Nephron (organoid): ENCODE measurements at regions not wholly inside any gene's neighbourhood (a gene's known extent, or its start where the extent isn't known, plus 50 kb on each side); places are given as distances from the start of the nearest gene placed in this dataset.

ENCODE experiments used
- H3K27ac Mint-ChIP-seq, 3 experiments: 2 replicates each; pipeline ENCODE4 v1.8.0; 2020; ENCODE audit warnings: mixed read lengths in 3 of 3, mild to moderate bottlenecking in 2 of 3, moderate library complexity in 1 of 3
- H3K27me3 Mint-ChIP-seq: 2 replicates; pipeline ENCODE4 v1.8.0; 2021; ENCODE audit warnings: low read depth, mild to moderate bottlenecking, moderate library complexity, mixed read lengths
- H3K36me3 Mint-ChIP-seq: 2 replicates; pipeline ENCODE4 v1.8.0; 2020; ENCODE audit warnings: low read depth, mixed read lengths
- H3K4me1 Mint-ChIP-seq: 2 replicates; pipeline ENCODE4 v1.8.0; 2020; ENCODE audit warnings: mixed read lengths
- H3K4me3 Mint-ChIP-seq, 3 experiments: 2 replicates each; pipeline ENCODE4 v1.8.0; 2020; ENCODE audit warnings: mild to moderate bottlenecking in 3 of 3, mixed read lengths in 3 of 3, moderate library complexity in 2 of 3
- H3K9me3 Mint-ChIP-seq: 2 replicates; pipeline ENCODE4 v1.8.0; 2020; ENCODE audit warnings: mixed read lengths
- TF ChIP-seq, protein P1 (sequence below), 3 experiments: fragments of 200-600 bp; sonication (generic); IDR thresholded peaks; one replicate each; pipeline ENCODE4 v1.5.0; 2021; ENCODE audit warnings: antibody characterized with exemption in 3 of 3; ENCODE audit not compliant: unreplicated experiment in 3 of 3

GRCh38 chr6:44500074-44500473 lies 112.6 kb downstream of the CDC5L start:
- Mint-ChIP-seq H3K27me3 (peaks cover 83% of the 10 kb centered on the region), H3K36me3 (no peaks in the 10 kb centered on the region), H3K4me3 (no peak overlapping the region), H3K4me1 (peaks cover 10% of the 10 kb centered on the region), H3K9me3 (peaks cover 15% of the 10 kb centered on the region), H3K27ac (no peak overlapping the region)
- TF ChIP-seq, protein P1, sequence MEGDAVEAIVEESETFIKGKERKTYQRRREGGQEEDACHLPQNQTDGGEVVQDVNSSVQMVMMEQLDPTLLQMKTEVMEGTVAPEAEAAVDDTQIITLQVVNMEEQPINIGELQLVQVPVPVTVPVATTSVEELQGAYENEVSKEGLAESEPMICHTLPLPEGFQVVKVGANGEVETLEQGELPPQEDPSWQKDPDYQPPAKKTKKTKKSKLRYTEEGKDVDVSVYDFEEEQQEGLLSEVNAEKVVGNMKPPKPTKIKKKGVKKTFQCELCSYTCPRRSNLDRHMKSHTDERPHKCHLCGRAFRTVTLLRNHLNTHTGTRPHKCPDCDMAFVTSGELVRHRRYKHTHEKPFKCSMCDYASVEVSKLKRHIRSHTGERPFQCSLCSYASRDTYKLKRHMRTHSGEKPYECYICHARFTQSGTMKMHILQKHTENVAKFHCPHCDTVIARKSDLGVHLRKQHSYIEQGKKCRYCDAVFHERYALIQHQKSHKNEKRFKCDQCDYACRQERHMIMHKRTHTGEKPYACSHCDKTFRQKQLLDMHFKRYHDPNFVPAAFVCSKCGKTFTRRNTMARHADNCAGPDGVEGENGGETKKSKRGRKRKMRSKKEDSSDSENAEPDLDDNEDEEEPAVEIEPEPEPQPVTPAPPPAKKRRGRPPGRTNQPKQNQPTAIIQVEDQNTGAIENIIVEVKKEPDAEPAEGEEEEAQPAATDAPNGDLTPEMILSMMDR (IDR thresholded peaks at IDR 0.05; ENCODE audit: unreplicated experiment in 3 of 3), result no peak

DNA sequence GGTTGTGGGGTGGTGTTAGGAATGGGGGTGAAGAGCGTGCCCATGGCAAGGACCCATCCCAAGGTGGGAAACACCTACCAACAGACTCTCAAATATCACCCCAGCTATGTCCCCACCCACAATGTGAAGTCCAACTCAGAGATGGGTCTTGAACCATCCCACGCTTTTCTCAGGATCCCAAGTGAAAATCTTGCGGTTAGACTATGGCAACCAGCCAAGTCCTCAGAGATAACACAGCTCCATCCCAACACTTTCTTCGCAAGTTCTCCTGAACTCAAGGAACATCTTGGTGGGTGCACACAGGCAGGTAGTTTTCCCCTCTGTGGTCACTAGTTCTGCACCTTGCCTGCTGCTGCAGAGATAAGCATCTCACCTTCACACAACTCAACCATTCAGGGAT lies 116.0 kb downstream of the CDC5L start:
- Mint-ChIP-seq H3K36me3 (no peaks in the 10 kb centered on the region), H3K9me3 (peaks cover 15% of the 10 kb centered on the region), H3K27me3 (peaks cover 67% of the 10 kb centered on the region), H3K27ac (no peak overlapping the region), H3K4me3 (no peak overlapping the region), H3K4me1 (peaks cover 10% of the 10 kb centered on the region)
- TF ChIP-seq, protein P1 (IDR thresholded peaks at IDR 0.05; ENCODE audit: unreplicated experiment in 3 of 3), result no peak

DNA sequence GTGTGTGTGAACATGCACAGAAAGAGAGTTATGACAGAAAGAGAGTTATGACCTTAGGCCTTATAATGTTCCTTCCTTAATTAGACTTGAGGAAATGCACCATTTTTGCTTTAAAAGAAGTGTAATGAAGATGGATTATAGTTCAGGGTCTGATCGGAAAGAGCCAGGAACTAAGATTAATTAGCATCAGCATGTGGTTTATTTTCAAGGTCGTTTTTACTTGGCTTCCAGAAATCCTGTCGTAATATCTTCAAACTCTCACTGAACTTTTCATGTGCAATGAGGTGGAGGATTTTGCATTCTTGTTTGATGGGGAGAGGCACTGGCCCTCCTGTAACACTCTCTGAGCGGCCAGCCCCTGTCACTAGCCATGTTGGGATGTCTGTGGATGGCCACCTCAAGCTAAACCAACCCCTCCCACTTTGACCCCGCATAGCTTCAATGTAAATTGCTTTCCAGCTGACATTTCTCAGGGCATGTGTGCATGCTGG lies 116.8 kb downstream of the CDC5L start:
- Mint-ChIP-seq H3K27me3 (peaks cover 71% of the 10 kb centered on the region), H3K4me1 (peaks cover 10% of the 10 kb centered on the region), H3K27ac (peak overlapping the region in 1 of 3 experiments; percentile 41), H3K9me3 (peaks cover 17% of the 10 kb centered on the region), H3K4me3 (no peak overlapping the region), H3K36me3 (no peaks in the 10 kb centered on the region)
- TF ChIP-seq, protein P1 (IDR thresholded peaks at IDR 0.05; ENCODE audit: unreplicated experiment in 3 of 3), result no peak

DNA sequence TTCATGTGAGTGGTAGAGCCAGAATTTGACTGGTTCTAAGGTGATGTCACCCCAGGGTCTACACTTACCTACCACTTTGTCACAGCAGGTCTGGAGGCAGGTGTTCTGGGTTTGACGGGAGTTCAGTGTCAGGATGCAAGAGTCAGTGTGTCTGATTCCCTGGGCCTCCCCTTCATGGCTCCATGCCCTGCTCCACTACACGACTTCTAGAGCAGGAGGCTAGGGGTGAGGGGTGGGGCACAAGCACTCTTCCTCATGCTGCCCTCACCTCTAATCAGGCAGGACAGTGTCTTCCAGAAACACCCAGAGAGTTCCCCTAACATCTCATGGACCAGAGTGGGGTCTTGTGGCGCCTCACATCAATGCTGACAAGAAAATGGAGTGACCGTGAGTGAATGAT lies 118.2 kb downstream of the CDC5L start:
- Mint-ChIP-seq H3K9me3 (peaks cover 17% of the 10 kb centered on the region), H3K36me3 (no peaks in the 10 kb centered on the region), H3K4me1 (peaks cover 10% of the 10 kb centered on the region), H3K4me3 (no peak overlapping the region), H3K27me3 (peaks cover 71% of the 10 kb centered on the region), H3K27ac (no peak overlapping the region)
- TF ChIP-seq, protein P1 (IDR thresholded peaks at IDR 0.05; ENCODE audit: unreplicated experiment in 3 of 3), result no peak

DNA sequence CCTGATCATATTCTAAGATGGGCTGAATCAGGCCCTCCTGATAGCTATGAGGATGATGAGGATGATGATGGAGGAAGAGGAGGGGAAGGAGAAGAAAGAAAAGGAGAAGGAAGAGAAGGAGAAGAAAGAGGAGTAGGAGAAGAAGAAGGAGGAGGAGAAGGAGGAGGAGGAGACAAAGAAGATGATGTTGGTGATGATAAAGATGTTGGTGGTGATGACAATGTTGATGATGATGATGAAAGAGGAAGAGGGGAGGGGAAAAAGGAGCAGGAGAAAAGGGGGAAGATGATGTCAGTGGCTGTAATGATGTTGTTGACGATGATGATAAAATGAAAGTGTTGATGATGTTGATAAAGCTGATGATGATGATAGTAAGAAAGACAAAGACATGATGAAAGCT lies 119.5 kb downstream of the CDC5L start:
- H3K27ac Mint-ChIP-seq, result no peak overlapping the region
- no peaks in the 10 kb centered on the region for H3K36me3 Mint-ChIP-seq
- H3K4me1 Mint-ChIP-seq, result peaks cover 10% of the 10 kb centered on the region
- H3K4me3 Mint-ChIP-seq, result no peak overlapping the region
- H3K27me3 Mint-ChIP-seq, result peaks cover 66% of the 10 kb centered on the region
- TF ChIP-seq, protein P1 (IDR thresholded peaks at IDR 0.05; ENCODE audit: unreplicated experiment in 3 of 3), result no peak
- H3K9me3 Mint-ChIP-seq, result peaks cover 10% of the 10 kb centered on the region

- H3K27me3 Mint-ChIP-seq, result peaks cover 50% of the 10 kb centered on the region
- H3K36me3 Mint-ChIP-seq, result no peaks in the 10 kb centered on the region
- TF ChIP-seq, protein P1 (IDR thresholded peaks at IDR 0.05; ENCODE audit: unreplicated experiment in 3 of 3), result no peak
- H3K27ac Mint-ChIP-seq, result no peak overlapping the region
- peaks cover 14% of the 10 kb centered on the region for H3K4me1 Mint-ChIP-seq
- no peak overlapping the region for H3K4me3 Mint-ChIP-seq
- peaks cover 6% of the 10 kb centered on the region for H3K9me3 Mint-ChIP-seq
Observed at GRCh38 chr6:44508646-44509045, 121.1 kb downstream of the CDC5L start.
